ENCODE measurements at regions not wholly inside any gene's neighbourhood (a gene's known extent, or its start where the extent isn't known, plus 50 kb on each side); places are given as distances from the start of the nearest gene placed in this dataset.

DNA sequence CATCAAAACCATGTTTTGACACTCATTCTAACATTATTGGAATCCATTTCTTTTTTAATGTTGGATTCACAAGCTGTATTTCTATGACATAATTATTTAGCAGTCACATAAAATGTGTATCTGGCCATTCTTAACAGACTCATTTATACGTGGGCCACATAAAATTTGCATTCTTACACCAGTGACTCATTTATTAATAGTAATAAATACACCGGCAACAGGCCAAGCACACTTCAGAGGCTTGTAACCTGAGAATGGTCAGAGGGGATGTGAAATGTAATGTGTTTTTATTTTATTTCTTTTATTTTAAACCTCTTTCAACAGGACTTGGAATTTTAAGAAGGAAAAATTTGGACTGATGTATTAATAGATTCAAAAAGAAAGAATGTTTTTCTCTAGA lies 384.9 kb upstream of the RARB start:
- Histone ChIP-seq H3K27me3 (no peaks in the 10 kb centered on the region), H3K4me1 (peaks cover 40 to 79% (median 76%) of the 10 kb centered on the region in 4 donors), H3K27ac (replicated peaks in 1 of 4) (no peak overlapping the region), H3K9me3 (no peaks in the 10 kb centered on the region), H3K4me3 (no peak overlapping the region), H3K36me3 (no peaks in the 10 kb centered on the region)
- 51% methylated on average over 2 of the region's 2 CpGs for WGBS
- TF ChIP-seq POLR2A (IDR thresholded peaks at IDR 0.05; ENCODE audit: low read depth) (no peak), CTCF (IDR thresholded peaks at IDR 0.05) (no peak), POLR2AphosphoS5 (IDR thresholded peaks at IDR 0.05) (no peak), EP300 (IDR thresholded peaks at IDR 0.05) (no peak)
- no peak for DNase-seq (ENCODE audit: extremely low spot score)
- intact Hi-C loops (cut with DNase I) = loop anchor here (10.0 kb wide), 1 partner anchor 382 kb away; the partner anchor contains the start of gene RARB

DNA sequence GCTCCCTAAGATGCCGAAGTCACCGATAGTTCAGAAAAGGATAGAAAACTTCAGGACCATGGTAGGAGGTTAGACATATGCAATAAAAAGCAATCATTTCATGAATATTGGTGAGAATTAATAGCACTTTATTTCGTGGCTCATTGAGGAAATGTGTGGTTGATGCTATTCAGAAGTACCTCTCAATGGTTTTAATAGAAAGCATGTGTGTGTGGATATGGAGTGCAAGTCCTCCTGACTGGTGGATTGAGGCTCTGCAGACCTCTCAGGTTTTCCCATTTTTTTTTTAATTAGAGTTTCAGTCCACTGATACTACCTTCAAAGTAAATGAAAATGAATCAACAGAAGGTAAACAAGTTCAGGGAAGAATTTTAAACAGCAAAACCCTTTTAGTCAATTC lies 384.3 kb upstream of the RARB start:
- Histone ChIP-seq H3K27ac (replicated peaks in 1 of 4) (peak overlapping the region in 1 of 4 donors; percentile 75), H3K27me3 (no peaks in the 10 kb centered on the region), H3K9me3 (no peaks in the 10 kb centered on the region), H3K36me3 (no peaks in the 10 kb centered on the region), H3K4me3 (no peak overlapping the region), H3K4me1 (peaks cover 34 to 73% (median 70%) of the 10 kb centered on the region in 4 donors)
- TF ChIP-seq EP300 (IDR thresholded peaks at IDR 0.05) (no peak), CTCF (IDR thresholded peaks at IDR 0.05) (no peak), POLR2AphosphoS5 (IDR thresholded peaks at IDR 0.05) (no peak), POLR2A (IDR thresholded peaks at IDR 0.05; ENCODE audit: low read depth) (no peak)
- intact Hi-C loops (cut with DNase I) = loop anchor here (10.0 kb wide), 1 partner anchor 381 kb away; the partner anchor contains the start of gene RARB
- no peak for DNase-seq (ENCODE audit: extremely low spot score)
- WGBS = 87% methylated on average over 3 of the region's 3 CpGs

DNA sequence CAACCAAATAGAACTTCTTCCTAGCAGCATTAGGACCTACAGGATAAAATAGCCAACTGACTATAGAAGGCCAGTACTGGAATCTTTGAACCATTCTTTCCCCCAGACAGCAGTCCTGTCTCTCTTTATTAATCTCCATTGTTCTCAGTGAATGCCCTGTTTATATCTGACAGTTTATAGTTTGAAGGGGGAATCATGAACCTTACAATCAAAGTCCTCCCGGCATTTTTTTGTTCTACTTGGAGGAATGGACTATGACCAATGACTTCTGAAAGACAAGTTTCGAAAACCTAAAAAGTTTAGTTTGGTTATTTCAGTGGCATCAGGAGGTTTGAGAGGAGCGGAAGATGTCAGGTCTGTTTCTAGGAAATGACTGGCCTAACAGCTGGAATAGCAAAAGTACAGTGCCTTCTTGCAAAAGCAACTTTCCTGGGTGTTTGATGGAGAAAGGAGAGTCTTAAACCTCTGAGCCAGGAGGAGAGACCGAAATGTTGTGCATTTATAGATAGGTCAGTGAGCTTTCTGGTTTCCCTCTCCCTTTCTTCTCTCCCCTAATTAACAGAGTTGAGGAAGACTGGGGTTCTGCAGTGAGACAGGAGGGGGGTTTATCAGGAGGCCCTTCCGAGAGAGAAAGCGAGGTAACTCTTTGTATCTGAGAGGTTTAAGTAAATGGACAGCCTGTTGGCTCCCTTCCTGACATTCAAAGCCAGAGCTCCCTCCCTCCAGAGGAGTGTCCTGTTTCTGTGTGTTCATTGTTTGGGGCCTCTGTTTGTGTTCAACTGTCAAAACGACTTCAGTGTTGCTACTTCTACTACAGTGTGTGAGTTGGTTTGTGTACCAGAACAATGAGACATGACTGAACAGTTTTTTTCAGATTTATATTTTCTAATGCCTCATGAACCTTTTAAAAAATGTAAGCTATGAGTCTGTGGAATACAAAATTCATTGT lies 383.0 kb upstream of the RARB start:
- 46% methylated on average over 7 of the region's 7 CpGs for WGBS
- Histone ChIP-seq H3K4me3 (peak overlapping the region in 1 of 4 donors; percentile 13), H3K36me3 (no peaks in the 10 kb centered on the region), H3K4me1 (peaks cover 33 to 62% (median 58%) of the 10 kb centered on the region in 4 donors), H3K27me3 (no peaks in the 10 kb centered on the region), H3K9me3 (no peaks in the 10 kb centered on the region), H3K27ac (replicated peaks in 1 of 4) (peak overlapping the region; percentile 43 to 75 (median 69))
- intact Hi-C loops (cut with DNase I) = loop anchor here (10.0 kb wide), 1 partner anchor 380 kb away; the partner anchor contains the start of gene RARB
- TF ChIP-seq CTCF (IDR thresholded peaks at IDR 0.05) (no peak), POLR2AphosphoS5 (IDR thresholded peaks at IDR 0.05) (peak; percentile 3 to 18)
- DNase-seq (ENCODE audit: extremely low spot score) = no peak

DNA sequence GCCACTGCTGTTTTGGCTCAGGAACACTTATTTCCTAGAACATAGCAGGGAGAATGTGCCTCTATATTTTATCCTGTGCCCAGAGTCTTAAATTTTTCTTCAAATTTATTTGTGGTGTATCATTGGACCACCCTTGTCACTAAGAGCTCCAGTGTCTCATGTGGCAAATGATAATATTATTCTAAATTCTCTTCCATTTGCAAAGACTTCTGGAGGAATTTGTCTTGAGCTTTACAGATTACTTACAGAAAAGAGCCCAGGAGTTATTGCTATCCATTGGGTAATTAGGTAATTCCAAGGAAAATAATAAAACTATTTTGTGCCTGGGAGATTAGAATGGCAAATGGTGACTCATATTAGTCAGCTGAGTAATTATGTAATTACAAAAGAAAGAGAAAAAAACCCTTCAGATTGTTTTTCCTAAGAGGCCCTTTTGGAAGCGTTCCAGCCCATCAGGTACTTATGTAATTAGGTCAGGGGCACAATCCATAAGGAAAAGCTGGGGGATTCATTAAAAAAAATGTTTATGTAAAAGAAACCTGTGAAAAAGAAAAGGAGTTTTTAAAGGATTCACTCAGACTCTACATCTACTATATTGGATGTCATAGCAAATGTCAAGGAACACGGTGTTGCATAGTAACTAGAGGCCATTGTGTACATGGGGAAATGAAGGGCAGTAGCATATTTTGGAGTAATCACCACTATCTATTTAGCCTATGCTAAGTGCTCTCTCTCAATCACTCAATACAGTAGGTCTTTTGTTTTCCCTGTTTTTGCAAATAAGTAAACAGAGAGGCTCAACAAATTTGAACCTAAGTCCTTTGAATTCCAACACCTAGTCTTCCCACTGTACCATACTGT lies 380.9 kb upstream of the RARB start:
- peaks cover 33 to 57% (median 54%) of the 10 kb centered on the region in 4 donors for H3K4me1 ChIP-seq
- 58% methylated on average over 2 of the region's 2 CpGs for WGBS
- no peak for DNase-seq (ENCODE audit: extremely low spot score)
- H3K4me3 ChIP-seq = no peak overlapping the region
- peak overlapping the region in 1 of 4 donors; percentile 73 for H3K27ac ChIP-seq (replicated peaks in 1 of 4)
- TF ChIP-seq EP300 (IDR thresholded peaks at IDR 0.05) (no peak), CTCF (IDR thresholded peaks at IDR 0.05) (no peak)
- H3K27me3 ChIP-seq = no peaks in the 10 kb centered on the region
- H3K9me3 ChIP-seq = no peaks in the 10 kb centered on the region
- intact Hi-C loops (cut with DNase I) = loop anchor here (10.0 kb wide), 1 partner anchor 378 kb away; the partner anchor contains the start of gene RARB
- no peaks in the 10 kb centered on the region for H3K36me3 ChIP-seq

Data from esophagus muscularis mucosa (tissue), 4 donors.